ENCODE measurements at regions not wholly inside any gene's neighbourhood (a gene's known extent, or its start where the extent isn't known, plus 50 kb on each side); places are given as distances from the start of the nearest gene placed in this dataset.

DNA sequence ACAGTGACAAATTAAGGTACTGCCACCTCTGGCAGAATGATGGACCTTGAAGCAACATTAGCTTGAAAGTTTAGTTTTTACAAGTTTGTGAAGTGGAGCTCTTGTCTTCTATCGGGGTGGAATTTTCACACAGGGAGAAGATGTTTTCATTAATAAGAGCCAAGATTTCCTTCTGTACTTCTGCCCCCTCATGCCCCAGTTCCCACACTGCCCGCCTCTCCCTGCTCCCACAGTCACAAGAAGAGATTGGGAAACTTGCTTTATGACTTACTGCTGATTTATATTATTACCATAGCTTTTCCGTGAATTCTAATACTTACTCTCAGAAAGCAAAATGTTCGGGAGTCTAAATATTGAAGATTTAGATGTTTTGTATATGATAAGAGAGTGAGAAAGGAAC, 539.8 kb upstream of the ARX start:
- POLR2A ChIA-PET = no interaction called here
- no peak overlapping the region for H3K4me3 ChIP-seq (ENCODE audit: low read depth, low read length, poor library complexity, severe bottlenecking)
- no peak overlapping the region for H3K4me2 ChIP-seq (ENCODE audit: low read length)
- no peaks in the 10 kb centered on the region for H3K4me1 ChIP-seq (ENCODE audit: insufficient read depth, low read length, poor library complexity, severe bottlenecking)
- no peaks in the 10 kb centered on the region for H3K36me3 ChIP-seq (ENCODE audit: insufficient read depth, low read length)
- no peak overlapping the region for H3K27ac ChIP-seq (ENCODE audit: low read depth, low read length, poor library complexity, severe bottlenecking)
- H3K9me3 ChIP-seq (ENCODE audit: low read length) = no peaks in the 10 kb centered on the region
- BruUV-seq (replicated peaks) = no TSS peak
- CTCF ChIA-PET (ENCODE audit: unreplicated experiment) = no interaction called here
- TF ChIP-seq EZH2phosphoT487 (IDR thresholded peaks at IDR 0.05; ENCODE audit: borderline replicate concordance, low read depth, low read length) = no peak
- TF ChIP-seq, protein P1, sequence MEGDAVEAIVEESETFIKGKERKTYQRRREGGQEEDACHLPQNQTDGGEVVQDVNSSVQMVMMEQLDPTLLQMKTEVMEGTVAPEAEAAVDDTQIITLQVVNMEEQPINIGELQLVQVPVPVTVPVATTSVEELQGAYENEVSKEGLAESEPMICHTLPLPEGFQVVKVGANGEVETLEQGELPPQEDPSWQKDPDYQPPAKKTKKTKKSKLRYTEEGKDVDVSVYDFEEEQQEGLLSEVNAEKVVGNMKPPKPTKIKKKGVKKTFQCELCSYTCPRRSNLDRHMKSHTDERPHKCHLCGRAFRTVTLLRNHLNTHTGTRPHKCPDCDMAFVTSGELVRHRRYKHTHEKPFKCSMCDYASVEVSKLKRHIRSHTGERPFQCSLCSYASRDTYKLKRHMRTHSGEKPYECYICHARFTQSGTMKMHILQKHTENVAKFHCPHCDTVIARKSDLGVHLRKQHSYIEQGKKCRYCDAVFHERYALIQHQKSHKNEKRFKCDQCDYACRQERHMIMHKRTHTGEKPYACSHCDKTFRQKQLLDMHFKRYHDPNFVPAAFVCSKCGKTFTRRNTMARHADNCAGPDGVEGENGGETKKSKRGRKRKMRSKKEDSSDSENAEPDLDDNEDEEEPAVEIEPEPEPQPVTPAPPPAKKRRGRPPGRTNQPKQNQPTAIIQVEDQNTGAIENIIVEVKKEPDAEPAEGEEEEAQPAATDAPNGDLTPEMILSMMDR (conservative IDR thresholded peaks at IDR 0.05; ENCODE audit: low read length) = no peak
- H4K20me1 ChIP-seq (ENCODE audit: insufficient read depth, low read length) = no peaks in the 10 kb centered on the region
- no peak overlapping the region for H2AFZ ChIP-seq (ENCODE audit: low read length)
- no peaks in the 10 kb centered on the region for H3K9me2 ChIP-seq (ENCODE audit: insufficient read depth, low read length)
- intact Hi-C loops (cut with micrococcal nuclease; ENCODE audit: unreplicated experiment) = no loop called here
- no peak for DNase-seq (ENCODE audit: low spot score)
- H3K79me2 ChIP-seq (ENCODE audit: insufficient read depth, low read depth, low read length) = no peaks in the 10 kb centered on the region

DNA sequence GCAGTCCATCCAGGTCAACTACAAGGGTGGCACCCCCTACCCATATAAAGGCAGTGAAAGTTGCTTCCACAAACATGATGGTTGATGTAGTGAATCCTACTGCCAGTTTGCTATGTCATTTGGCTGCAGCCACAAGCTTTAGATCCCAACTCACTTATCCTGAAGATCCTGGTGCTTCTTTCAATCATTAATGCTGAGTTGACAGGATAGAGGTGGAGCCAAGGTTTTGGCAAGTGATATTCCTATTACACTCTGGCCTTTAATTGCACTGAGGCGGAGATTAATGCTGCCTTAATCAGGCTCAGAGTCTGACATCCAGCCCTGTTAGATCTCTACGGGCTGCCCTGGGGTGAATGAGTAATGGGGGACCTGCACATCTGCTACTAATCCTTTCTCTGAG, 542.4 kb upstream of the ARX start:
- Histone ChIP-seq H3K79me2 (ENCODE audit: insufficient read depth, low read depth, low read length) (no peaks in the 10 kb centered on the region), H2AFZ (ENCODE audit: low read length) (no peak overlapping the region), H3K4me2 (ENCODE audit: low read length) (no peak overlapping the region), H3K4me3 (ENCODE audit: low read depth, low read length, poor library complexity, severe bottlenecking) (no peak overlapping the region), H3K27ac (ENCODE audit: low read depth, low read length, poor library complexity, severe bottlenecking) (no peak overlapping the region), H3K4me1 (ENCODE audit: insufficient read depth, low read length, poor library complexity, severe bottlenecking) (no peaks in the 10 kb centered on the region), H3K36me3 (ENCODE audit: insufficient read depth, low read length) (no peaks in the 10 kb centered on the region), H4K20me1 (ENCODE audit: insufficient read depth, low read length) (no peaks in the 10 kb centered on the region), H3K9me2 (ENCODE audit: insufficient read depth, low read length) (no peaks in the 10 kb centered on the region), H3K9me3 (ENCODE audit: low read length) (no peaks in the 10 kb centered on the region)
- ChIA-PET POLR2A (no interaction called here), CTCF (ENCODE audit: unreplicated experiment) (no interaction called here)
- intact Hi-C loops (cut with micrococcal nuclease; ENCODE audit: unreplicated experiment) = no loop called here
- no peak for DNase-seq (ENCODE audit: low spot score)
- TF ChIP-seq, protein P1 (conservative IDR thresholded peaks at IDR 0.05; ENCODE audit: low read length) = no peak
- TF ChIP-seq EZH2phosphoT487 (IDR thresholded peaks at IDR 0.05; ENCODE audit: borderline replicate concordance, low read depth, low read length) = no peak
- no TSS peak for BruUV-seq (replicated peaks)

DNA sequence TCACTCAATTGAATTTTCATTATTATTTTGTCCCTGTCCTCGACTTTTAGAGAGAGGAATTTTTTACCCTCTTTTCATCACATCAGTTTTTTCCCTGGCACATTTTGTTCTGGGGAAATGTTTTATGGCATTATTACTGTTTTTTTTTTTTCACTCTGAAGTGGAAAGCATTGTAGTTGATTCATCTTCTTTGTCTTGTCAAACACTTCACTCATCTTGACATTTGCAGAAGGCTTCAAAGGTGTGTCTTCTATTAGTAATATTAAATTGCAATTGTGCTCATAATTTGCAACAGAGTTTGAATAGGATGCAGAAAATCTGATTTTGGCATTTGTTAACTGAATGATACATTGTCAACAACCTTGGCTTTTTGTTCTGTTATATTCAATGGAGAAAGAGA, 545.4 kb upstream of the ARX start:
- ChIA-PET CTCF (ENCODE audit: unreplicated experiment) (no interaction called here), POLR2A (no interaction called here)
- intact Hi-C loops (cut with micrococcal nuclease; ENCODE audit: unreplicated experiment) = no loop called here
- Histone ChIP-seq H2AFZ (ENCODE audit: low read length) (no peak overlapping the region), H3K4me3 (ENCODE audit: low read depth, low read length, poor library complexity, severe bottlenecking) (no peak overlapping the region), H3K4me1 (ENCODE audit: insufficient read depth, low read length, poor library complexity, severe bottlenecking) (no peaks in the 10 kb centered on the region), H3K4me2 (ENCODE audit: low read length) (no peak overlapping the region), H4K20me1 (ENCODE audit: insufficient read depth, low read length) (no peaks in the 10 kb centered on the region), H3K79me2 (ENCODE audit: insufficient read depth, low read depth, low read length) (no peaks in the 10 kb centered on the region), H3K36me3 (ENCODE audit: insufficient read depth, low read length) (no peaks in the 10 kb centered on the region), H3K27ac (ENCODE audit: low read depth, low read length, poor library complexity, severe bottlenecking) (no peak overlapping the region), H3K9me2 (ENCODE audit: insufficient read depth, low read length) (no peaks in the 10 kb centered on the region), H3K9me3 (ENCODE audit: low read length) (no peaks in the 10 kb centered on the region)
- DNase-seq (ENCODE audit: low spot score) = no peak
- BruUV-seq (replicated peaks) = no TSS peak
- TF ChIP-seq EZH2phosphoT487 (IDR thresholded peaks at IDR 0.05; ENCODE audit: borderline replicate concordance, low read depth, low read length) = no peak
- TF ChIP-seq, protein P1 (conservative IDR thresholded peaks at IDR 0.05; ENCODE audit: low read length) = no peak
